ENCODE measurements at regions not wholly inside any gene's neighbourhood (a gene's known extent, or its start where the extent isn't known, plus 50 kb on each side); places are given as distances from the start of the nearest gene placed in this dataset.

DNA sequence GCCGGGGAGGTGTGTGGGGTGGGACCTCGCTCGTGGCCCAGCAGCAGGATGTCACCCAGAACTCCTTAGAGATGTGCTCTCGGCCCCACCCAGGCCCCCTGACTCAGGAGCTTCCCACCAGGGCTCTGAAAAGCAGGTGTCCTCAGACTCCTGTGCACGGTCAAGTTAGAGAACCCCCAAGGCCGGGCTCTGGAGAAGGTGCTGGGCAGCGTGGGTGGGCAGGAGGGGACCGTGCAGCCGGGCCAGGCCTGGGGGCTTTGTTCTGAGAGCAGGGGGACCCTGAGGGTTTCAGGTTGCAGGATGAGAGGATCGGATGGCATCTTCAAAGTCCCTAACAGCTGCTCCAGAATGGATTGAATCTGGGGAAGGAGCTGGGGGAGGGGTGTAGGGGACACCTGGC is 164.4 kb upstream of the CIBAR2 start:
- TF ChIP-seq, protein P1, sequence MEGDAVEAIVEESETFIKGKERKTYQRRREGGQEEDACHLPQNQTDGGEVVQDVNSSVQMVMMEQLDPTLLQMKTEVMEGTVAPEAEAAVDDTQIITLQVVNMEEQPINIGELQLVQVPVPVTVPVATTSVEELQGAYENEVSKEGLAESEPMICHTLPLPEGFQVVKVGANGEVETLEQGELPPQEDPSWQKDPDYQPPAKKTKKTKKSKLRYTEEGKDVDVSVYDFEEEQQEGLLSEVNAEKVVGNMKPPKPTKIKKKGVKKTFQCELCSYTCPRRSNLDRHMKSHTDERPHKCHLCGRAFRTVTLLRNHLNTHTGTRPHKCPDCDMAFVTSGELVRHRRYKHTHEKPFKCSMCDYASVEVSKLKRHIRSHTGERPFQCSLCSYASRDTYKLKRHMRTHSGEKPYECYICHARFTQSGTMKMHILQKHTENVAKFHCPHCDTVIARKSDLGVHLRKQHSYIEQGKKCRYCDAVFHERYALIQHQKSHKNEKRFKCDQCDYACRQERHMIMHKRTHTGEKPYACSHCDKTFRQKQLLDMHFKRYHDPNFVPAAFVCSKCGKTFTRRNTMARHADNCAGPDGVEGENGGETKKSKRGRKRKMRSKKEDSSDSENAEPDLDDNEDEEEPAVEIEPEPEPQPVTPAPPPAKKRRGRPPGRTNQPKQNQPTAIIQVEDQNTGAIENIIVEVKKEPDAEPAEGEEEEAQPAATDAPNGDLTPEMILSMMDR (IDR thresholded peaks at IDR 0.05) = no peak
- TF ChIP-seq POLR2AphosphoS5 (IDR thresholded peaks at IDR 0.05) = no peak
- TF ChIP-seq EP300 (IDR thresholded peaks at IDR 0.05) = no peak
